Mammary epithelial cell (primary cell): ENCODE measurements at regions not wholly inside any gene's neighbourhood (a gene's known extent, or its start where the extent isn't known, plus 50 kb on each side); places are given as distances from the start of the nearest gene placed in this dataset.

Source experiments
- EZH2 ChIP-seq: IDR thresholded peaks from 2 replicates; pipeline ENCODE4 v1.6.1; 2012; ENCODE audit warnings: low read length, inconsistent platforms, borderline replicate concordance
- TF ChIP-seq, protein P1 (sequence below), 2 donors: IDR thresholded peaks in 1 of 2; conservative IDR thresholded peaks in 1 of 2; 2 replicates each; pipeline ENCODE4 v1.5.1; 2011 to 2012; ENCODE audit warnings: inconsistent platforms in 2 of 2, low read length in 2 of 2, mild to moderate bottlenecking in 2 of 2, control low read depth in 1 of 2, low read depth in 1 of 2; ENCODE audit not compliant: insufficient read depth in 1 of 2; ENCODE audit errors: extremely low read depth in 1 of 2

DNA sequence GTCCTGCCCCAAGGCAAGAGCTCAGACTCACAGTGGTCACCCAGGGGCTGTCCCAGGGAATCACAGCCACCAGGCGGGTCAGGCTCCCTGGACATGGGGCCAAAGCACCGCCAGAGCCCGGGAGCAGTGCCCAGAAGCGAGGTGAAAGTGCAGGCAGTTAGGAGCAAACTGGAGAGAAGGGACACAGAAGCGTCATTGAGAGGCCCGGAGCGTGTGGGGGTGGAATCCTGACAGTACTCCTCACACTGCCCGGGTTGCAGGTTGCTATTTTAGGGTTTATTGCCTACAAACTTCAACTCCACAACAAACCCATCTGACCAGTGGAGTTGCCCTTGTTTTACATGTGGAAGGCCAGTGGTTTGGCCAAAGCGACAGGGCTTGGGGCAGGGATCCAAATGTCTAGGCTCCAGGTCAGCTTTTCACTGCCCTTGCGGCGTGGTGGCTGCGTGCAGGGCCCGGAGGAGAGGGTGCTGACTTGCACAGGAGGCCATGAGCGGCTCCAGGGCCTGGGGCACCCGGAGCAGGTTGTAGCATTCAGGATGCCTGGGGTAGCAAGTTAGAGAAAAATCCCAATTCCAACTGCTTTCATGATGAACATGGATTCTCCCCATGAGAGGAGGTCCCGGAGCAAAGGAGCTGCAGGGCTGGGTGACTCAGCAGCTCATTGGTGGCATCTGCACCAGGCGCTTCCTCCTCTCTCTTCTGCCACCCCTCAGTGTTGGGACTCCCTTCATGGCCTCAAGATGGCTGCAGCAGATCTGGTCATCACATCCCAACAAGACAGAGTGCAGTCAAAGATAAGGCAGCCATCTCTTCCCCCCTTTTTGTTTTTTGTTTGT is 112.3 kb upstream of the NCOR2 start:
- TF ChIP-seq EZH2, result no peak
- TF ChIP-seq, protein P1, sequence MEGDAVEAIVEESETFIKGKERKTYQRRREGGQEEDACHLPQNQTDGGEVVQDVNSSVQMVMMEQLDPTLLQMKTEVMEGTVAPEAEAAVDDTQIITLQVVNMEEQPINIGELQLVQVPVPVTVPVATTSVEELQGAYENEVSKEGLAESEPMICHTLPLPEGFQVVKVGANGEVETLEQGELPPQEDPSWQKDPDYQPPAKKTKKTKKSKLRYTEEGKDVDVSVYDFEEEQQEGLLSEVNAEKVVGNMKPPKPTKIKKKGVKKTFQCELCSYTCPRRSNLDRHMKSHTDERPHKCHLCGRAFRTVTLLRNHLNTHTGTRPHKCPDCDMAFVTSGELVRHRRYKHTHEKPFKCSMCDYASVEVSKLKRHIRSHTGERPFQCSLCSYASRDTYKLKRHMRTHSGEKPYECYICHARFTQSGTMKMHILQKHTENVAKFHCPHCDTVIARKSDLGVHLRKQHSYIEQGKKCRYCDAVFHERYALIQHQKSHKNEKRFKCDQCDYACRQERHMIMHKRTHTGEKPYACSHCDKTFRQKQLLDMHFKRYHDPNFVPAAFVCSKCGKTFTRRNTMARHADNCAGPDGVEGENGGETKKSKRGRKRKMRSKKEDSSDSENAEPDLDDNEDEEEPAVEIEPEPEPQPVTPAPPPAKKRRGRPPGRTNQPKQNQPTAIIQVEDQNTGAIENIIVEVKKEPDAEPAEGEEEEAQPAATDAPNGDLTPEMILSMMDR (conservative IDR thresholded peaks at IDR 0.05 in 1 of 2, IDR thresholded peaks at IDR 0.05 in 1 of 2; ENCODE audit: extremely low read depth in 1 of 2, insufficient read depth in 1 of 2, low read depth in 1 of 2, low read length in 2 of 2), result no peak
